ENCODE measurements at regions not wholly inside any gene's neighbourhood (a gene's known extent, or its start where the extent isn't known, plus 50 kb on each side); places are given as distances from the start of the nearest gene placed in this dataset.

- Histone ChIP-seq H3K4me1 (ENCODE audit: control insufficient read depth, insufficient read depth, low read length) (no peaks in the 10 kb centered on the region), H3K27ac (ENCODE audit: low read length) (no peak overlapping the region), H3K4me3 (ENCODE audit: low read length) (no peak overlapping the region), H3K9me3 (ENCODE audit: control insufficient read depth, low read depth, low read length) (no peaks in the 10 kb centered on the region), H3K36me3 (ENCODE audit: control insufficient read depth, insufficient read depth, low read length) (no peaks in the 10 kb centered on the region), H3K27me3 (ENCODE audit: control insufficient read depth, insufficient read depth, low read length) (peaks cover 6% of the 10 kb centered on the region)
- no peak for DNase-seq
- WGBS (ENCODE audit: insufficient coverage, low lambda C conversion rate) = 100% methylated on average over 1 of the region's 1 CpG
These were observed 106.7 kb upstream of the ZNF618 start for GRCh38 chr9:113769412-113769811.

GRCh38 chr9:113770396-113770795 lies 105.7 kb upstream of the ZNF618 start:
- peaks cover 6% of the 10 kb centered on the region for H3K27me3 ChIP-seq (ENCODE audit: control insufficient read depth, insufficient read depth, low read length)
- H3K36me3 ChIP-seq (ENCODE audit: control insufficient read depth, insufficient read depth, low read length) = no peaks in the 10 kb centered on the region
- DNase-seq = no peak
- H3K4me1 ChIP-seq (ENCODE audit: control insufficient read depth, insufficient read depth, low read length) = no peaks in the 10 kb centered on the region
- H3K9me3 ChIP-seq (ENCODE audit: control insufficient read depth, low read depth, low read length) = no peaks in the 10 kb centered on the region
- no peak overlapping the region for H3K4me3 ChIP-seq (ENCODE audit: low read length)
- no CpG with 5 or more reads among the region's 5 CpGs for WGBS (ENCODE audit: insufficient coverage, low lambda C conversion rate)
- H3K27ac ChIP-seq (ENCODE audit: low read length) = no peak overlapping the region

GRCh38 chr9:113771199-113771598 lies 104.9 kb upstream of the ZNF618 start:
- no CpG with 5 or more reads among the region's 4 CpGs for WGBS (ENCODE audit: insufficient coverage, low lambda C conversion rate)
- H3K4me1 ChIP-seq (ENCODE audit: control insufficient read depth, insufficient read depth, low read length) = no peaks in the 10 kb centered on the region
- no peak overlapping the region for H3K27ac ChIP-seq (ENCODE audit: low read length)
- no peaks in the 10 kb centered on the region for H3K9me3 ChIP-seq (ENCODE audit: control insufficient read depth, low read depth, low read length)
- DNase-seq = no peak
- H3K4me3 ChIP-seq (ENCODE audit: low read length) = no peak overlapping the region
- H3K36me3 ChIP-seq (ENCODE audit: control insufficient read depth, insufficient read depth, low read length) = no peaks in the 10 kb centered on the region
- H3K27me3 ChIP-seq (ENCODE audit: control insufficient read depth, insufficient read depth, low read length) = peaks cover 4% of the 10 kb centered on the region

- no peak for DNase-seq
- WGBS (ENCODE audit: insufficient coverage, low lambda C conversion rate) = 100% methylated on average over 1 of the region's 6 CpGs
- H3K4me1 ChIP-seq (ENCODE audit: control insufficient read depth, insufficient read depth, low read length) = no peaks in the 10 kb centered on the region
These were observed 103.8 kb upstream of the ZNF618 start for GRCh38 chr9:113772121-113772810.

GRCh38 chr9:113774963-113775362 lies 101.1 kb upstream of the ZNF618 start:
- no peaks in the 10 kb centered on the region for H3K4me1 ChIP-seq (ENCODE audit: control insufficient read depth, insufficient read depth, low read length)
- WGBS (ENCODE audit: insufficient coverage, low lambda C conversion rate) = no CpG with 5 or more reads among the region's 1 CpG

More at GRCh38 chr9:113772121-113772810, 103.8 kb upstream of the ZNF618 start:
- H3K4me3 ChIP-seq (ENCODE audit: low read length) = no peak overlapping the region
- H3K9me3 ChIP-seq (ENCODE audit: control insufficient read depth, low read depth, low read length) = no peaks in the 10 kb centered on the region
- H3K27ac ChIP-seq (ENCODE audit: low read length) = no peak overlapping the region
- H3K36me3 ChIP-seq (ENCODE audit: control insufficient read depth, insufficient read depth, low read length) = no peaks in the 10 kb centered on the region
- H3K27me3 ChIP-seq (ENCODE audit: control insufficient read depth, insufficient read depth, low read length) = peaks cover 4% of the 10 kb centered on the region

GRCh38 chr9:113775749-113776148 lies 100.4 kb upstream of the ZNF618 start:
- H3K4me1 ChIP-seq (ENCODE audit: control insufficient read depth, insufficient read depth, low read length) = no peaks in the 10 kb centered on the region
- WGBS (ENCODE audit: insufficient coverage, low lambda C conversion rate) = no CpG with 5 or more reads among the region's 3 CpGs
- H3K4me3 ChIP-seq (ENCODE audit: low read length) = no peak overlapping the region
- H3K36me3 ChIP-seq (ENCODE audit: control insufficient read depth, insufficient read depth, low read length) = no peaks in the 10 kb centered on the region
- no peak for DNase-seq
- H3K27ac ChIP-seq (ENCODE audit: low read length) = no peak overlapping the region
- no peaks in the 10 kb centered on the region for H3K9me3 ChIP-seq (ENCODE audit: control insufficient read depth, low read depth, low read length)
- H3K27me3 ChIP-seq (ENCODE audit: control insufficient read depth, insufficient read depth, low read length) = no peaks in the 10 kb centered on the region

More at GRCh38 chr9:113774963-113775362, 101.1 kb upstream of the ZNF618 start:
- no peaks in the 10 kb centered on the region for H3K9me3 ChIP-seq (ENCODE audit: control insufficient read depth, low read depth, low read length)
- no peak overlapping the region for H3K4me3 ChIP-seq (ENCODE audit: low read length)
- peaks cover 4% of the 10 kb centered on the region for H3K27me3 ChIP-seq (ENCODE audit: control insufficient read depth, insufficient read depth, low read length)
- DNase-seq = no peak
- no peak overlapping the region for H3K27ac ChIP-seq (ENCODE audit: low read length)
- H3K36me3 ChIP-seq (ENCODE audit: control insufficient read depth, insufficient read depth, low read length) = no peaks in the 10 kb centered on the region

- no peak for DNase-seq
- Histone ChIP-seq H3K4me3 (ENCODE audit: low read length) (no peak overlapping the region), H3K9me3 (ENCODE audit: control insufficient read depth, low read depth, low read length) (no peaks in the 10 kb centered on the region), H3K4me1 (ENCODE audit: control insufficient read depth, insufficient read depth, low read length) (no peaks in the 10 kb centered on the region), H3K36me3 (ENCODE audit: control insufficient read depth, insufficient read depth, low read length) (no peaks in the 10 kb centered on the region), H3K27ac (ENCODE audit: low read length) (no peak overlapping the region), H3K27me3 (ENCODE audit: control insufficient read depth, insufficient read depth, low read length) (no peaks in the 10 kb centered on the region)
- WGBS (ENCODE audit: insufficient coverage, low lambda C conversion rate) = 20% methylated on average over 1 of the region's 3 CpGs
These were observed 99.9 kb upstream of the ZNF618 start for GRCh38 chr9:113776194-113776593.

- no peaks in the 10 kb centered on the region for H3K9me3 ChIP-seq (ENCODE audit: control insufficient read depth, low read depth, low read length)
- no peaks in the 10 kb centered on the region for H3K36me3 ChIP-seq (ENCODE audit: control insufficient read depth, insufficient read depth, low read length)
- no peak for DNase-seq
- H3K4me3 ChIP-seq (ENCODE audit: low read length) = no peak overlapping the region
- WGBS (ENCODE audit: insufficient coverage, low lambda C conversion rate) = no CpG with 5 or more reads among the region's 2 CpGs
- H3K27ac ChIP-seq (ENCODE audit: low read length) = no peak overlapping the region
- peaks cover 7% of the 10 kb centered on the region for H3K27me3 ChIP-seq (ENCODE audit: control insufficient read depth, insufficient read depth, low read length)
- no peaks in the 10 kb centered on the region for H3K4me1 ChIP-seq (ENCODE audit: control insufficient read depth, insufficient read depth, low read length)
These were observed 94.7 kb upstream of the ZNF618 start for GRCh38 chr9:113781381-113781780.

GRCh38 chr9:113781896-113782295 lies 94.2 kb upstream of the ZNF618 start:
- peaks cover 7% of the 10 kb centered on the region for H3K27me3 ChIP-seq (ENCODE audit: control insufficient read depth, insufficient read depth, low read length)
- no peaks in the 10 kb centered on the region for H3K4me1 ChIP-seq (ENCODE audit: control insufficient read depth, insufficient read depth, low read length)
- H3K36me3 ChIP-seq (ENCODE audit: control insufficient read depth, insufficient read depth, low read length) = no peaks in the 10 kb centered on the region
- no peak overlapping the region for H3K4me3 ChIP-seq (ENCODE audit: low read length)
- no peak overlapping the region for H3K27ac ChIP-seq (ENCODE audit: low read length)
- no peaks in the 10 kb centered on the region for H3K9me3 ChIP-seq (ENCODE audit: control insufficient read depth, low read depth, low read length)
- WGBS (ENCODE audit: insufficient coverage, low lambda C conversion rate) = no CpG with 5 or more reads among the region's 7 CpGs
- DNase-seq = no peak

- WGBS (ENCODE audit: insufficient coverage, low lambda C conversion rate) = 57% methylated on average over 1 of the region's 2 CpGs
- Histone ChIP-seq H3K27me3 (ENCODE audit: control insufficient read depth, insufficient read depth, low read length) (peaks cover 10% of the 10 kb centered on the region), H3K36me3 (ENCODE audit: control insufficient read depth, insufficient read depth, low read length) (no peaks in the 10 kb centered on the region), H3K27ac (ENCODE audit: low read length) (no peak overlapping the region), H3K4me3 (ENCODE audit: low read length) (no peak overlapping the region), H3K9me3 (ENCODE audit: control insufficient read depth, low read depth, low read length) (no peaks in the 10 kb centered on the region), H3K4me1 (ENCODE audit: control insufficient read depth, insufficient read depth, low read length) (no peaks in the 10 kb centered on the region)
- no peak for DNase-seq
These were observed 92.6 kb upstream of the ZNF618 start for GRCh38 chr9:113783475-113783874.

- no peaks in the 10 kb centered on the region for H3K9me3 ChIP-seq (ENCODE audit: control insufficient read depth, low read depth, low read length)
- no peak for DNase-seq
- no peak overlapping the region for H3K27ac ChIP-seq (ENCODE audit: low read length)
- H3K36me3 ChIP-seq (ENCODE audit: control insufficient read depth, insufficient read depth, low read length) = no peaks in the 10 kb centered on the region
- H3K4me3 ChIP-seq (ENCODE audit: low read length) = no peak overlapping the region
- WGBS (ENCODE audit: insufficient coverage, low lambda C conversion rate) = 80% methylated on average over 1 of the region's 6 CpGs
- peaks cover 10% of the 10 kb centered on the region for H3K27me3 ChIP-seq (ENCODE audit: control insufficient read depth, insufficient read depth, low read length)
- H3K4me1 ChIP-seq (ENCODE audit: control insufficient read depth, insufficient read depth, low read length) = no peaks in the 10 kb centered on the region
These were observed 90.8 kb upstream of the ZNF618 start for GRCh38 chr9:113785334-113785733.
